Iris pigment epithelial cell (primary cell): ENCODE measurements at regions not wholly inside any gene's neighbourhood (a gene's known extent, or its start where the extent isn't known, plus 50 kb on each side); places are given as distances from the start of the nearest gene placed in this dataset.
"Not testable (repeated sequence)": the region's sequence is repeated elsewhere in the genome, so short reads cannot be mapped to it uniquely, and the experiment has no call there.

Experiments
- DNase-seq: peaks from one replicate; pipeline ENCODE4 v3.0.0-alpha.2; 2011; ENCODE audit warnings: low read depth

DNA sequence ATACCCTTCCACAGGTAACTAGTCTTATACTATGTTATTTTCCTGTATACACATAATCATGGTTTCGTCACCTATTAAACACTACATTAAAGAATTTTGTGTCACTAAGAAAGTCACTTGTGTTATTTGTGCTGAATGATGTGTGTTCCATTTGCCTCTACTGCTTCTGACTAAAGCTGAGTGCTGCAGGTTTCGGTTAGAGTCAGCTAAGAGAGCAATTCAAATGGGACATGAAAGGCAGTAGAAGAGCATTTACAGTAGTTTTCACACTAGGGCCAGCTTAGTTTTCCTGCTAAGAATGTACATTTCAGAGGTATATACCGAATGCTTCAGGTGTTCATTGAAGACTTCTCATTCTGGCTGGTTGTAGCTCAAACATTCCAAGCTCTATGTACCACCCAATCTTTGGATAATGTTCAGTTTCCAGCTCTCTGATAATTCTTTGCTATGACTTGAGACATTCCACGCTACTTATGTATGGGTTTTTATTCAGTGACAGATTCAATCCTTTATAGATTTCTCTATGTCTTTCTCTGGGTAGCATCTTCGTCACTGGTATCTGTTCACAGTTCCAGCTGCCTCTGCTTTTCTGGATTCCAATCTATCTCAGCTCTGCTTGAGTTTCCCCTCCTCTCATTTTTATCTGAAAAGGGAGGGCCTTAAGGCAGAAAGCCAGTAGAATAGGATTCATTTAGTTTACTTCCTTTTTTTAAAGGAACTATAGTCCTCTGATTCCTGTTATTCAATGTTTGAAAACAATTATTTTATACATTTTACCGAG lies 164.4 kb downstream of the CXXC4 start:
- no peak for DNase-seq

DNA sequence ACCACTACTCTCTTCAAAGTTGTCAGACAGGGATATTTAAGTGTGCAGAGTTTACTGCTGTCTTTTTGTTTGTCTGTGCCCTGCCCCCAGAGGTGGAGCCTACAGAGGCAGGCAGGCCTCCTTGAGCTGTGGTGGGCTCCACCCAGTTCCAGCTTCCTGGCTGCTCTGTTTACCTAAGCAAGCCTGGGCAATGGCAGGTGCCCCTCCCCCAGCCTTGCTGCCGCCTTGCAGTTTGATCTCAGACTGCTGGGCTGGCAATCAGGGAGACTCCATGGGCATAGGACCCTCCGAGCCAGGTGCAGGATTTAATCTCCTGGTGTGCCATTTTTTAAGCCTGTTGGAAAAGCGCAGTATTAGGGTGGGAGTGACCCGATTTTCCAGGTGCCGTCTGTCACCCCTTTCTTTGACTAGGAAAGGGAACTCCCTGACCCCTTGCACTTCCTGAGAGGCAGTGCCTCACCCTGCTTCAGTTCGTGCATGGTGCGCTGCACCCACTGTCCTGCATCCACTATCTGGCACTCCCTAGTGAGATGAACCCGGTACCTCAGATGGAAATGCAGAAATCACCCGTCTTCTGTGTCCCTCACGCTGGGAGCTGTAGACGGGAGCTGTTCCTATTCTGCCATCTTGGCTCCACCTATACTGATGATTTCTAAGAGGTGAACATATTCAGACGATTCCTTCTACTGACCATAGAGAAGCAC lies 167.6 kb downstream of the CXXC4 start:
- not testable (repeated sequence) for DNase-seq

DNA sequence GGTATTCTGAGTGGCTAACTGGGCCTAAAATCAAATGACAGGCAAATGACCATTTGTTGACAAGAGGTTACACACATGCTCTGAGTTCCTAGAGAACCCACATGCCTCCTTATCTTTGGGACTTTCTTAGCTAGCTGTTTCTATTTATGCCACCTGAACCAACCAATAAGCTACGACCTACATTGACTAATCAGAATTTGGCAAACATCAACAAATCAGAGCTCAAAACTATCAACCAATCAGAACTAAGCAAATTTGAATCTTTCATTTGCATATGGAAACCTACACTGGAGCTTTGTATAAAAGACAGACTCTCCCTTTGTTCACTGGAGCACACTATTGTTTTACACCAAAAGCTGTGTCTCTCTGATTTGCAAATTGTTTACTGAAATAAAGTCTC lies 192.0 kb downstream of the CXXC4 start:
- DNase-seq = no peak

DNA sequence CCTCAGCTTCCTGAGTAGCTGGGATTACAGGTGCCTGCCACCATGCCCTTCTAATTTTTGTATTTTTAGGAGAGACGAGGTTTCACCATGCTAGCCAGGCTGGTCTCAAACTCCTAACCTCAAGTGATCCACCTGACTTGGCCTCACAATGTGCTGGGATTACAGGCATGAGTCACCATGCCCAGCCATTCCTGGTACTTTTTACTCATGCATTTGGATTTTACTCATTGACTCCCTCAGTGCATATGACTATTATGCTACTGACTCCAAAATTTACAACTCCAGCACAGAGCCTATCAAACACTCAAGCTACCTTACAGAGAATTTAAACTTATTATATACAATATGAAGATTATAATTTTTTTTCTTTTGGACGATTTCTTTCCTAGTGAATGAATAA lies 199.9 kb downstream of the CXXC4 start:
- DNase-seq = no peak

DNA sequence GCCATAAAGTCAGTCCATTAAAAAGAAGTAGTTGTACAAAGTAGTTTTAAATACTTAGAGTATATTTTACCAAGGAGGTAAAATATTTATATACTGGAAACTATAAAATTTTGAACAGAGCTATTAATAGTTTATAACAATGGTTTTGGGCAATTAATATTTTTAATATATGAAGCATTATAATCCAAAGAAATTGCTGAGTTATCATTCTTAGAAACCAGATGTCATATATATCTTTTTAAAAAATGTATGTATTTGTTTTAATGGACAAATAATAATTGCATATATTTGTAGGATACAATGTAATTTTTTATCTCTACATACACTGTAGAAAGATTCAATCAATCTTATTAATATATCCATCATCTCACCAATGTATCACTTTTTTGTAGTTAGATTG lies 207.8 kb downstream of the CXXC4 start:
- DNase-seq = no peak

DNA sequence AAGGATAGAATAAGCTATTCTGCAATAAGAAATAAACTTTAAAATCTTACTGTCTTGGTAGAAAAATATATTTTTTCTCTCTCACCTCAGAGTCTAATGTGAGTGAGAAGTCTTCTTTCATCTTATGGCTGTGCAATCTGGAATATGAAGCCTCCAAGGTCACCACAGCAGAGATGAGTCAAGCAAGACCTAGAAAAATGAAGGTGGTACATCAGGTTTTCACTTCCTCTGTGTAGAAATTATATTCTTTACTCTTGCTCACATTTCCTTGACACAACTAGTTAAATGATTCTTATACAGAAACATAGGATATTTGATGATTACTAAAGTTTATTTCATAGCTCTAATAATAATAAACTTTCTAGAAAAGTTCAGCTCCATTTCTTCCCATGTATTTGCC lies 211.4 kb downstream of the CXXC4 start:
- DNase-seq = no peak

DNA sequence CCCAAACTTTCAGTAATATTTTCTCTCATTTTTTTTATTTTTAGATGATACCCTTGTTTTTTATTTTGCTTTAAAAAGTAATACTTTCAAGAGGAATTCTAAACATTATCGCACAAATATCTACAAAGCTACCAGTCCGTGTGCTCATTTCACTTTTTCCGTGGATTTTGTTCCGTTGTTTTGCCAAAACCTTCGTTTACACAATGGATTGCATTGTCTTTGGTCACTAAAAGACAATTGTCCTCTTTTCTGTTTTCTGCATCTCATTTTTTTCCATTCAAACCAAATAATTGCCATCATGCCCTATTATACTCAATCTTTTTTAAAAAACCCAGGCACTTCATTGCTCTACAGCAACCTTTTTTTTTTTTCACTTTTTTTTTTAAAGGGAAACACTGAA lies 214.9 kb downstream of the CXXC4 start:
- DNase-seq = no peak

DNA sequence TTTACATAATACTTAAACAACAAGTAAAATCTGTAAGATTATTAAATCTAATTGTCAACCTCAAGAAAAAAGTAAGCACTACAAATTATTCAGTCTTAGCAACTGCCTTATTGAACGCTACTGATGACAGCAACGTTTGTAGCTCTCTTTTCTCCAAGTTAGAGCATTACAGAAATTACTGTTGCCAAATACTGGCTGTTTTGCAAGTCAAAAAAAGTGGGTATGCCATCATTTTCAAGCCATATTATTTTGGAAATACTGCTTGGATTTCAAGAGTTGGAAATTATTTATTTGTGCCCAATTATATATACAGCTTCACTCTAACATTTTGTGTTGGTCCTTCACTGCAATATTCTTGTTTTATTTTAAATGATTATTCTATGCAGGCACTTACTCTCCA lies 221.7 kb downstream of the CXXC4 start:
- no peak for DNase-seq

DNA sequence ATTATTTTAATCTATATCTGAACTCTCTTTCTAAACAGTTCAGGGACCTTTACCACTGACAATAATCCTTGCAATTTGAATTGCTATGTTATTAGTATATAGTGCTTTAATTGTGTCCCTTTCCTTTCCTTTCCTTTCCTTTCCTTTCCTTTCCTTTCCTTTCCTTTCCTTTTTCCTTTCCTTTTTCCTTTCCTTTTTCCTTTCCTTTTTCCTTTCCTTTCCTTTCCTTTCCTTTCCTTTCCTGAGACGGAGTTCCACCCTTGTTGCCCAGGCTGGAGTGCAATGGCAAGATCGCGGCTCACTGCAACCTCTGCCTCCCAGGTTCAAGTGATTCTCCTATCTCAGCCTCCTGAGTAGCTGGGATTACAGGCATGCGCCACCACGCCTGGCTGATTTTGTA lies 225.1 kb downstream of the CXXC4 start:
- not testable (repeated sequence) for DNase-seq

DNA sequence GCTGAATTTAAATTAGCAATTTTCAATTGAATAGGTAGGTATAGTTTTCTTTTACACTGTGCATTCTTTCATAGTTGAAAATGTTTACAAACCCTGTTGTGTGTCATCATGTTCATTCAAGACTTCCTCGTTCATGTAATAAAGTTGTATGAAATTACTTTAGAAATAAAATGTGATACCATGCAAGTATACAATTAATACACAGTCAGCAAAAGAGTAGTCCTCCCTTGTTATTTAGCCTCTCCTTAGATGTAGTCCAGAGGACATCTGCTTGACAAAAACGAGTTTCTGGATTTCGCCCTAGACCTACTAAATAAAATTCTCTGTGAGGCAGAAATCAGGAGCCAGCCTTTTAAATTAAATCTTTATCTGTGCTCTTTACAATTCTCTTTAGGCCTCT lies 231.6 kb downstream of the CXXC4 start:
- DNase-seq = no peak

DNA sequence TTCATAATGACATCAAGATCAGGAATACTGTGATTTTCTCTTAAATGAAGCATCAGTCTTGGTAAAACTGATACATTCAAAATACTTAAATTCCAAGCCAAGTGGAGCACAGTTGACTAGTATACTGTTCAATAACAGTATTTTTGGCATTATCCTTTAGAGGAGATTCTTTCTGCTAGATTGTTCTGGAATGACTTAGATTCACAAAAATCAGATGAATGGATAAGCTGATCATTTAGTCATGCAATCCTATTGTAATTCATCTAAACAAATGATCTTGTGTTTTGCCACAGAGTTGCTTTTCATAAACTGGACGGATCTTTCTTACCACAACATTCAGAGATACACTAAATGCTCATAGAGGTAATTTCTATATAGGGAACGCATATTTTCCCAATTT lies 232.0 kb downstream of the CXXC4 start:
- DNase-seq = no peak

DNA sequence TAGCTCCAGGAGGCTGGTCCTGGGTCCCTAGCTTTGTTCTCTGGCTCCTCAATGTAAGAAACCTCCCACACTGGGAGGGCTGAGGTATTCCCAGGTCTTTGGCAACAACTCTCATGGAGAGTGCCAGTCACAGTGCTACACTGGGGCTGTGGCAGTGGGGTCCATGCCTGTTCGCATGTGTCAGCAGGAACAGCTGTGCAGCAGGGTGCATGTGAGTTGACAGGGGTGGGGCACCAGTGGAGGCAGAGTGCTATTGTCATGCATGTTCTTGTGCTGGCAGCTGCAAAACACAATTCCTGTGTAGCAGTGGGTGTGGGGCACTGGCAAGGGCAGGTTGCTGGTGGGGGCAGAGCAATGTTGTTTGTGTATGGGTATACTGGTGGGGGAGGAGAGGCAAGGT lies 246.0 kb downstream of the CXXC4 start:
- no peak for DNase-seq

DNA sequence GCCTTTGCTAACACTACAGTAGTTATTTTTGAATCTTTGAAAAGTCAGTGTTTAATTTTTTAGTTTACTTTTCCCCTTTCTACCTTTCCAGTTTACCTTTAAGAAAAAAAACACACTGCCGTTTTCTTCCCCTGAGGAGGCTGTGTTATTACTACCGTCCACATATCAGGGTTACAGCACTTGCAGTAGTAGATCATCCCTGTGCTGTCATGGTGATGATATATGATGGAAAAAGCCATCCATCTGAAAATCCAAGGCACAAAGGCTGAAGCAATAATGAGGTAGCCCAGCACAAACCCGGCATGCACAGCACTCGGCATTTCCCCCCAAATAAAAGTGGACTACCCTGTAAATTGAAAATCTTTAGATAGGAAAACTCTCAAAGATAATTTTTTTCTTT lies 258.7 kb downstream of the CXXC4 start:
- DNase-seq = no peak

DNA sequence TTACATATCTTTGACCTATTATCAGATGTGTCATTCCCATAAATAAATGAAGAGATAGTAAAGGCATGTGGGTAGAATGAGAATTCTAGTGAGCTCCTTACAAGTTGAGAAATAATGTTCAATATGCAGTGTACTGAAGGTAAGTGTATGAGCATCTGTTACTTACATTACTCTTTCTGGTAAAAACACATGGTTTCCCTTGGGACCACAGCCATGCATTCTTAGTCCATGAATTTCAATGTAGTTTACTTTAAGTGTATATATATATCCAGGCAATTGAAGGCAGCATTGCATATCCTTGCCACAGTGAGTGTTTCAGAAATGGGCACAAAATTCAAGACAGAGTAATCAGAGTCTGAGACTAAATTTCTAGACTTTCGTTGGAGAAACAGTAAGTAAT lies 277.2 kb downstream of the CXXC4 start:
- no peak for DNase-seq

DNA sequence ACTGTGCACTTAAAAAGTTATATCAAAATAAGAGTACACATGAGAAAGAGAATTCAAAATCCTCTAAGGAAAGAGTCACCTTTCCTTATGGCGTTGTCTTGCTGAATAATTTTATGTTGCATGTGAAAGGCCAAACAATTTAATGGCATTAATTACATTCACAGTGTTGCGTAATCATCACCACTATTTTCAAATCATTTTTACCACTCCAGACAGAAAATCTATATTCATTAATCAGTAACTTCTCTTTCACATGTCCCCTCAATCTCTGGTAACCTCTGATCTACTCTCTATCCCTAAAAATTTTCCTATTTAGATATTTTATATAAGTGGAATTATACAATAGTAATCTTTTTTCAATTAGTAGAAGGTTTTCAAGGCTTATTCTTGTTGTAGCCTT lies 283.0 kb downstream of the CXXC4 start:
- no peak for DNase-seq

DNA sequence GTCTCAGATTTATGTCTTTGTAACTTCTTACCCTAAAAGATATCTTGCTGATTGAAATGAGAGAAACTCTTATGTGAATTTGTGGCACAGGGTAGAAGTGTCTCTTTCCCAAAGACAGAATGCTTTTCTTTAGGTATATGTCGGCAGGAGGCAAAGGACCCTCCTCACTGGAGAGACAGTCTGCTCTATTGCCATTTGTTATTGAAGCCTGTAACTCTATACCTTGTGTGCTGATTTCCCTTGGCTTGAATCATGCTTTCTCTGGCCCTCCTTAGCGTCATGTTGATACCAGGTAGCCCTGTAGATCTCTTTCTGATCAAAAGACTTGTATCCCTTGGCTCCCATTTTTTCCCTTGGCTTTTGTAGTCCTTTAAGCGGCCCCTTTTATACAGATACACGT lies 284.3 kb downstream of the CXXC4 start:
- no peak for DNase-seq

DNA sequence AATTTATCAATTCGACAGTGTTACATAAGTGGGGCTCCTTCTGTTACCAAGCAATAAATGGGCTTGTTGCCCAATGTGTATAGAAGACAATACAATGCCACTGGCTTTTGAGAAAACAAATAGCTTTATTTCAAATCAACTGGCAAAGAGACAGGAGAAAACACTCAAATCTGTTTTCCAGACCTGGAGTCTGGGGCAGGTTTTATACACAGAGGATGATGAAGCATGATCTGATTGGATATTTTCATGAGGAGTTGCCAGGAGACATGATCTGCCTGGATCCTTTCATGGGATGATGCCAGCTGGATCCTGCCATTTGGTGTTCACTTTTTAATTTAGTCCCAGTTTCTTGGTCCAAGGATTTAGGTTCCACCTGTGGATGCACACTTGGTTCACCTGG lies 287.9 kb downstream of the CXXC4 start:
- DNase-seq = no peak

DNA sequence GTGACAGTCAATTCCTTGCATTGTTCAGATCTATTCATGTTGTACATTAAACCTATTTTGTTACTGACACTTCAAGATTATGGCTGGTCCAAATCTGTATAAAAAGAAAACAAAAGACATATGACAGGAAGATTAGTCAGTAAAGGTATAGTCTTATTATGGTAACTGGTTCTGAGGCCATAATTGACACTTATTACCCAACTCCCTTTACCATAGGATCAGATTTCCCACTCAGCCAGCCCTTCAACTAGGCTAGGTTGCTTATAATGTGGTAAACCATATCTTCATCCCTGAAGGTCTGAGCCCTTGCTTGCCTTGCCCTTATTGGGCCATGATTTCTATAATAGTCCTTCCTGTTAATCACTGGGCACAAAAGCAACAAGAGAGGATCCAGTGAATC lies 289.6 kb downstream of the CXXC4 start:
- no peak for DNase-seq

DNA sequence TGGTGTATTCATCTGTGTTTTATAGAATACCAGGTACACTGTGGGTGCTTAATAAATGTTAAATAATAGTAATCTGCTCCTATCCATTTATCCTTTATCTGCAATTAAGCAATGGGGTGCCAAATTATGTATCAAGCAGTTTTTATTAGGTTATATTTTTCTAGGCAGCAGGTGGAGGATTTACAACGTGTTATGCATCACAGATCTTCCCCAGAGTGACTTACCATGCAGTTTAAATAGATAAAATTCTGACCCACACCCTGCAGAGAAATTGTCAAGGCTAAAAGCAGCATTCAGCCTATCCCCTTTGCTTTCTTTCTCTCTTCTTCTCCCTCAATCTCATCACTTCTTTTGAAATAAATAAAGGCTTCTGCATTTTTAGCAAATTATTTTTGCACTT lies 306.4 kb downstream of the CXXC4 start:
- no peak for DNase-seq

DNA sequence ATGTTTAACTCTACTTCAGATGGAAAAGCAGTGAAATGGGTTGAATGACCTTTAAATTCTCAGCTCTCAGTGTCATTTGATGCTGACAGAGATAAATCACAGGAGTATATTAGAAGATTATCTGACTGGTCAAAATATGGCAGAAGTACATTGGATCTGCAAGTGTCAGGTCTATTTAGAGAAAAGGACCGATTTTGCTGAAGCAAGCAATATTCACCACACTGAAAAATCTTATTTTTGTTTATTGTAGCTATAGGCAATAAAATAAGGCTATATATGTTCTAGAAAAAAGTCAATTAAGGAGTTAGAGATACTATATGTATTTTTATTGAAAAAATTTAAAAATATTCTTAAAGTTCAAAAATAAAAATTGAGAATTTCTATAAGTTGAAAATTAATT lies 325.3 kb downstream of the CXXC4 start:
- DNase-seq = no peak

DNA sequence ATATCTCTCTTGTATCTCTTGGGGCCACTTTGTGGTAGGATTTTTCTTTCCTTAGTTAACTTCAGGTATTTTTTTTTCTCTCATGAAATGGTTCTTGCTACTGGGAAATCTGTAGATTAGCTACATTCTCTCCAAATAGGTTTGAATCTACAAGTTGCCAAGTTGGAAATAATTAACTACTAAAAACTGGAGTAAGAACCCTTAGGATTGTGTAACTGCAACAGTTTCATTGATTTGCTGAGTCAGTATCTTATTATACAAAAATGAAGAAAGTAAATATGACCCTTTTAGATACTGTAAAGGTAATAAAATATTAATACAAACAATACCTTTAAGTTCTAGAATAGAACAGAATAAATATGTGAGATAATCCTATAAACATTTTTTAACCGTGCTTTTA lies 327.9 kb downstream of the CXXC4 start:
- DNase-seq = no peak

DNA sequence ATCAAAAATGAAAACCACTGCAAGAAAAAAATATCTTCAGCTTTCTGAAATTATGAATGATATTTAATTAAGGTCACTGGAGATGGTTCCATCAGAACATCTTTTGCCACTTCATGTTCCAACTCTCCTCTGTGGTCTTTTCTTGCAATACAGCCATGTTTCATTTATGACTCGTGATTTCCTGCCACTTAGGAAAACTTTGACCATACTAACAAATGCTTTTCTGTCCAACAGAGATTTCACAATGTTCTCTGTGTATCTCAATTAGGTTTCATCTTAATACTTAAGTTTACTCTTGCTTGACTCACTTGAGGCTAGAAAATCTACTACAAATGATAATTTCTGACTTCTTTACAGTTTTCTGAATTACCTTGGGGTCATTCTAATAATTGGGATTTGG lies 330.9 kb downstream of the CXXC4 start:
- DNase-seq = peak; percentile 1

DNA sequence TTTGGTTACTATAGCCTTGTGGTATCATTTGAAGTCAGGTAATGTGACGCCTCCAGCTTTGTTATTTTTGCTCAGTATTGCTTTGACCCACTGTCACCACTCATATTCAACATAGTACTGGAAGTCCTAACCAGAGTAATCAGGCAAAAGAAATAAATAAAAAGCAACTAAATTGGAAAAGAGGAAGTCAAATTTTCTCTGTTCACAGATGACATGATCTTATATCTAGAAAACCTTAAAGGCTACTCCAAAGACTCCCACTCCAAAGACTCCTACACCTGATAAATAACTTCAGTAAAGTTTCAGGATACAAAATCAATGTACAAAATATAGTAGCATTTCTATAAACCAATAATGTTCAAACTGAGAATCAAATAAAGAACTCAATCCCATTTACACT lies 348.6 kb downstream of the CXXC4 start:
- no peak for DNase-seq

DNA sequence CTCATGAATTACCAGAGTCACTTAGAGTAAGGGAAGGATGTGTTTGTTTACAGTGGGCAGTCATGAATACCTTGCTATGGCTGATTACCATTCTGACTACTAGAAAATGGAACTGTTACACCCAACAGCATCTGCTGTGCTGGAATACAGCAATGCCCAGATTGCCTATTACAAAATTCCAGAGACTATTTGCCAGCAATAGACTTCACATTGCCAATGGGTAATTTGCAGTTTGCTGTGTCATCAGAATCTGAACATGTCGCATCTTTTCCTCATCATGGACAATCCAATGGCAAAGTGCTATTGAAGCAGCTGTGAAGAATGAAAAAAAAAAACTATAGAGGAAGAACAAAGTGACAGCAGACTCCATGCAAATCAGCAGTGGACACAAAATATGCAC lies 356.6 kb downstream of the CXXC4 start:
- no peak for DNase-seq
